HCT116 (cell line): ENCODE measurements at regions not wholly inside any gene's neighbourhood (a gene's known extent, or its start where the extent isn't known, plus 50 kb on each side); places are given as distances from the start of the nearest gene placed in this dataset.

Source experiments
- ATAC-seq: fragments of 200-7000 bp; cut with Tn5 transposase; 2 replicates; pipeline ENCODE4 v1.9.1; 2020; ENCODE audit warnings: mild to moderate bottlenecking, moderate library complexity
- BruUV-seq: library from RNA; stranded (reverse); fragments of 400-500 nt; replicated peaks from 2 replicates; lab custom pipeline; 2021; lab: Mats Ljungman, UMichigan
- CTCF ChIA-PET: fragments of 300-600 bp; sonication (Branson Sonifier 250); formaldehyde crosslinking; loops from one replicate; lab custom pipeline; 2021; ENCODE audit warnings: antibody characterized with exemption; lab: Charles Lee
- POLR2A ChIA-PET: fragments of 300-600, 350-600 bp; sonication (Branson Sonifier 250); formaldehyde crosslinking; loops from one replicate; lab custom pipeline; 2021; ENCODE audit warnings: antibody characterized with exemption; lab: Charles Lee
- RAD21 ChIA-PET, 2 experiments: fragments of 300-600 bp; sonication (Branson Sonifier 250); formaldehyde crosslinking; loops; one replicate each; lab custom pipeline; 2023; ENCODE audit warnings: low total read pairs in 2 of 2; ENCODE audit not compliant: uncharacterized antibody in 2 of 2, unreplicated experiment in 2 of 2, low non-redundant PET in 1 of 2; lab: Charles Lee
- DNase-seq: peaks from one replicate; pipeline ENCODE4 v3.0.0-alpha.2; 2010; ENCODE audit warnings: low read depth, low spot score
- H2AFZ ChIP-seq: fragments of 200-600 bp; shearing (Covaris generic), sonication (generic); 2 replicates; pipeline ENCODE4 v1.6.1; 2017; ENCODE audit warnings: low read depth, mixed run types, mixed read lengths, antibody characterized with exemption, low read length; ENCODE audit not compliant: poor library complexity, severe bottlenecking
- H3K27ac ChIP-seq: 2 replicates; pipeline ENCODE4 v1.5.1; 2012; ENCODE audit warnings: low read depth, low read length
- H3K27me3 ChIP-seq: fragments of 200-600 bp; sonication (generic); 2 replicates; pipeline ENCODE4 v1.6.1; 2016; ENCODE audit warnings: mixed run types, low read length, mixed read lengths; ENCODE audit not compliant: insufficient read depth
- H3K36me3 ChIP-seq, 2 experiments: fragments of 200-500 bp in 1 of 2; fragments of 200-600 bp in 1 of 2; sonication (Bioruptor generic) in 1 of 2; sonication (generic) in 1 of 2; 2 replicates each; pipeline versions ENCODE4 v1.5.1 to v1.6.1; 2014 to 2016; ENCODE audit warnings: low read length in 2 of 2, inconsistent platforms in 1 of 2, mixed read lengths in 1 of 2, mixed run types in 1 of 2; ENCODE audit not compliant: insufficient read depth in 2 of 2, control insufficient read depth in 1 of 2
- H3K4me1 ChIP-seq, 2 experiments: fragments of 200-600 bp in 1 of 2; sonication (generic) in 1 of 2; 2 replicates each; pipeline versions ENCODE4 v1.5.1 to v1.6.1; 2012 to 2017; ENCODE audit warnings: low read length in 2 of 2, inconsistent platforms in 1 of 2, mild to moderate bottlenecking in 1 of 2, mixed read lengths in 1 of 2, mixed run types in 1 of 2, moderate library complexity in 1 of 2; ENCODE audit not compliant: insufficient read depth in 2 of 2, control insufficient read depth in 1 of 2
- H3K4me2 ChIP-seq: fragments of 200-600 bp; sonication (generic); 2 replicates; pipeline ENCODE4 v1.6.1; 2017; ENCODE audit warnings: mixed run types, low read length, mixed read lengths
- H3K4me3 ChIP-seq, 2 experiments: fragments of 200-600 bp in 1 of 2; sonication (generic) in 1 of 2; replicated peaks in 1 of 2; 2 replicates each; pipeline ENCODE4 v1.5.1; 2011 to 2016; ENCODE audit warnings: low read length in 2 of 2, control low read depth in 1 of 2, low read depth in 1 of 2, mild to moderate bottlenecking in 1 of 2, mixed read lengths in 1 of 2, mixed run types in 1 of 2
- H3K79me2 ChIP-seq: fragments of 200-600 bp; sonication (generic); 2 replicates; pipeline ENCODE4 v1.6.1; 2017; ENCODE audit warnings: mild to moderate bottlenecking, mixed run types, low read length, moderate library complexity, mixed read lengths; ENCODE audit not compliant: insufficient read depth
- H3K9ac ChIP-seq: fragments of 200-600 bp; sonication (generic); 2 replicates; pipeline ENCODE4 v1.6.1; 2016; ENCODE audit warnings: low read length, mixed read lengths
- H3K9me2 ChIP-seq: fragments of 200-600 bp; sonication (generic), shearing (Covaris generic); 2 replicates; pipeline ENCODE4 v1.6.1; 2017; ENCODE audit warnings: mixed run types, mild to moderate bottlenecking, moderate library complexity; ENCODE audit not compliant: insufficient read depth
- H3K9me3 ChIP-seq, 2 experiments: fragments of 200-500 bp in 1 of 2; fragments of 200-600 bp in 1 of 2; sonication (Bioruptor generic) in 1 of 2; sonication (generic) in 1 of 2; 2 replicates each; pipeline ENCODE4 v1.6.1; 2014 to 2017; ENCODE audit warnings: low read length in 2 of 2, mixed read lengths in 2 of 2, inconsistent platforms in 1 of 2, low read depth in 1 of 2, mild to moderate bottlenecking in 1 of 2, mixed run types in 1 of 2, moderate library complexity in 1 of 2; ENCODE audit not compliant: control insufficient read depth in 1 of 2, insufficient read depth in 1 of 2
- H4K20me1 ChIP-seq: fragments of 200-600 bp; sonication (generic), shearing (Covaris generic); 2 replicates; pipeline ENCODE4 v1.6.1; 2017; ENCODE audit warnings: mixed run types, mild to moderate bottlenecking, moderate library complexity; ENCODE audit not compliant: insufficient read depth
- EZH2 ChIP-seq: fragments of 200-600 bp; sonication (generic); IDR thresholded peaks from 2 replicates; pipeline ENCODE4 v1.6.1; 2017; ENCODE audit warnings: antibody characterized with exemption, mixed run types
- EZH2phosphoT487 ChIP-seq: fragments of 200-600 bp; IDR thresholded peaks from 2 replicates; pipeline ENCODE4 v1.6.1; 2018; ENCODE audit warnings: antibody characterized with exemption, borderline replicate concordance
- RAD21 ChIP-seq: IDR thresholded peaks from 2 replicates; pipeline ENCODE4 v1.6.1; 2012; ENCODE audit warnings: low read depth, mild to moderate bottlenecking
- SIN3A ChIP-seq: IDR thresholded peaks from 2 replicates; pipeline ENCODE4 v1.6.1; 2012; ENCODE audit warnings: low read depth
- SRF ChIP-seq: IDR thresholded peaks from 2 replicates; pipeline ENCODE4 v1.6.1; 2012; ENCODE audit warnings: low read depth
- YY1 ChIP-seq: IDR thresholded peaks from 2 replicates; pipeline ENCODE4 v1.6.1; 2011; ENCODE audit warnings: low read length, low read depth, moderate library complexity, mild to moderate bottlenecking; ENCODE audit not compliant: insufficient replicate concordance; ENCODE audit errors: extremely low read depth
- intact Hi-C: fragments of 100-400 bp; cut with micrococcal nuclease; formaldehyde crosslinking; loops from 2 replicates; pipeline ENCODE4 v1.10.0; 2022
- TF ChIP-seq, protein P1 (sequence below): IDR thresholded peaks from 2 replicates; pipeline ENCODE4 v1.6.1; 2012
- TF ChIP-seq, protein P2 (sequence below), 3 experiments: fragments of 200-600 bp in 1 of 3; sonication (generic) in 1 of 3; IDR thresholded peaks in 2 of 3; conservative IDR thresholded peaks in 1 of 3; 2 replicates each; pipeline ENCODE4 v1.5.1; 2012 to 2017; ENCODE audit warnings: low read depth in 2 of 3, low read length in 2 of 3, antibody characterized with exemption in 1 of 3, borderline replicate concordance in 1 of 3, control low read depth in 1 of 3, mild to moderate bottlenecking in 1 of 3, mixed read lengths in 1 of 3, mixed run types in 1 of 3, moderate library complexity in 1 of 3; ENCODE audit not compliant: insufficient read depth in 1 of 3
- TF ChIP-seq, protein P3 (sequence below): IDR thresholded peaks from 2 replicates; pipeline ENCODE4 v1.6.1; 2011; ENCODE audit warnings: mild to moderate bottlenecking, low read length, moderate library complexity; ENCODE audit not compliant: insufficient replicate concordance; ENCODE audit errors: extremely low read depth

DNA sequence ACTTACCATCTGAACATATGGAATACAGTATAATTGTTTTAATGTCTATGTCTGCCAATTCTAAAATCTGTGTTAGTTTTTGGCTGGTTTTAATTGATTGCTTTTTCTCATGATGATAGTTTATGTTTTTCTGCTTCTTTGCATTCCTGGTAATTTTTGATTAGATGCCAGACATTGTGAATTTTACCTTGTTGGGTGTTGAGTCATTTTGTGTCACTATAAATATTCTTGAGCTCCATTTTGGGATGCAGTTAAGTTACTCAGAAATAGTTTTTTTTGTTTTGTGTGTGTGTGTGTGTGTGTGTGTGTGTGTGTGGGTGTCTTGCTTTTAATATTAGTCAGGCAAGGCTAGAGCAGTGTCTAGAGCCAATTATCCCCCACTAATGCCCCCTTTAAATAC, 818.8 kb upstream of the NR2F2 start:
- no peaks in the 10 kb centered on the region for H3K9me3 ChIP-seq
- no TSS peak for BruUV-seq
- H3K4me2 ChIP-seq = no peak overlapping the region
- H4K20me1 ChIP-seq = no peaks in the 10 kb centered on the region
- no peaks in the 10 kb centered on the region for H3K9me2 ChIP-seq
- H3K27me3 ChIP-seq = no peaks in the 10 kb centered on the region
- no peak overlapping the region for H3K9ac ChIP-seq
- H3K4me1 ChIP-seq = no peaks in the 10 kb centered on the region
- no peak for ATAC-seq
- TF ChIP-seq, protein P1, sequence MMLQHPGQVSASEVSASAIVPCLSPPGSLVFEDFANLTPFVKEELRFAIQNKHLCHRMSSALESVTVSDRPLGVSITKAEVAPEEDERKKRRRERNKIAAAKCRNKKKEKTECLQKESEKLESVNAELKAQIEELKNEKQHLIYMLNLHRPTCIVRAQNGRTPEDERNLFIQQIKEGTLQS = no peak
- TF ChIP-seq, protein P2, sequence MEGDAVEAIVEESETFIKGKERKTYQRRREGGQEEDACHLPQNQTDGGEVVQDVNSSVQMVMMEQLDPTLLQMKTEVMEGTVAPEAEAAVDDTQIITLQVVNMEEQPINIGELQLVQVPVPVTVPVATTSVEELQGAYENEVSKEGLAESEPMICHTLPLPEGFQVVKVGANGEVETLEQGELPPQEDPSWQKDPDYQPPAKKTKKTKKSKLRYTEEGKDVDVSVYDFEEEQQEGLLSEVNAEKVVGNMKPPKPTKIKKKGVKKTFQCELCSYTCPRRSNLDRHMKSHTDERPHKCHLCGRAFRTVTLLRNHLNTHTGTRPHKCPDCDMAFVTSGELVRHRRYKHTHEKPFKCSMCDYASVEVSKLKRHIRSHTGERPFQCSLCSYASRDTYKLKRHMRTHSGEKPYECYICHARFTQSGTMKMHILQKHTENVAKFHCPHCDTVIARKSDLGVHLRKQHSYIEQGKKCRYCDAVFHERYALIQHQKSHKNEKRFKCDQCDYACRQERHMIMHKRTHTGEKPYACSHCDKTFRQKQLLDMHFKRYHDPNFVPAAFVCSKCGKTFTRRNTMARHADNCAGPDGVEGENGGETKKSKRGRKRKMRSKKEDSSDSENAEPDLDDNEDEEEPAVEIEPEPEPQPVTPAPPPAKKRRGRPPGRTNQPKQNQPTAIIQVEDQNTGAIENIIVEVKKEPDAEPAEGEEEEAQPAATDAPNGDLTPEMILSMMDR (IDR thresholded peaks at IDR 0.05 in 2 of 3, conservative IDR thresholded peaks at IDR 0.05 in 1 of 3; ENCODE audit: borderline replicate concordance in 1 of 3, insufficient read depth in 1 of 3, low read depth in 2 of 3, low read length in 2 of 3) = no peak
- TF ChIP-seq YY1 = no peak
- no peak for TF ChIP-seq EZH2
- no peak for TF ChIP-seq SIN3A
- no peak for TF ChIP-seq SRF
- TF ChIP-seq, protein P3, sequence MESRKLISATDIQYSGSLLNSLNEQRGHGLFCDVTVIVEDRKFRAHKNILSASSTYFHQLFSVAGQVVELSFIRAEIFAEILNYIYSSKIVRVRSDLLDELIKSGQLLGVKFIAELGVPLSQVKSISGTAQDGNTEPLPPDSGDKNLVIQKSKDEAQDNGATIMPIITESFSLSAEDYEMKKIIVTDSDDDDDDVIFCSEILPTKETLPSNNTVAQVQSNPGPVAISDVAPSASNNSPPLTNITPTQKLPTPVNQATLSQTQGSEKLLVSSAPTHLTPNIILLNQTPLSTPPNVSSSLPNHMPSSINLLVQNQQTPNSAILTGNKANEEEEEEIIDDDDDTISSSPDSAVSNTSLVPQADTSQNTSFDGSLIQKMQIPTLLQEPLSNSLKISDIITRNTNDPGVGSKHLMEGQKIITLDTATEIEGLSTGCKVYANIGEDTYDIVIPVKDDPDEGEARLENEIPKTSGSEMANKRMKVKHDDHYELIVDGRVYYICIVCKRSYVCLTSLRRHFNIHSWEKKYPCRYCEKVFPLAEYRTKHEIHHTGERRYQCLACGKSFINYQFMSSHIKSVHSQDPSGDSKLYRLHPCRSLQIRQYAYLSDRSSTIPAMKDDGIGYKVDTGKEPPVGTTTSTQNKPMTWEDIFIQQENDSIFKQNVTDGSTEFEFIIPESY = no peak
- TF ChIP-seq RAD21 = no peak
- no peak for TF ChIP-seq EZH2phosphoT487
- H3K4me3 ChIP-seq = no peak overlapping the region
- POLR2A ChIA-PET = no interaction called here
- intact Hi-C loops = no loop called here
- no peak overlapping the region for H2AFZ ChIP-seq
- no peaks in the 10 kb centered on the region for H3K36me3 ChIP-seq
- H3K79me2 ChIP-seq = no peaks in the 10 kb centered on the region
- RAD21 ChIA-PET = no interaction called here
- CTCF ChIA-PET = no interaction called here
- no peak for DNase-seq
- no peak overlapping the region for H3K27ac ChIP-seq
